ENCODE measurements at regions not wholly inside any gene's neighbourhood (a gene's known extent, or its start where the extent isn't known, plus 50 kb on each side); places are given as distances from the start of the nearest gene placed in this dataset.
A peak's percentile ranks its signal among the peaks of the same experiment; 100 is the strongest.

DNA sequence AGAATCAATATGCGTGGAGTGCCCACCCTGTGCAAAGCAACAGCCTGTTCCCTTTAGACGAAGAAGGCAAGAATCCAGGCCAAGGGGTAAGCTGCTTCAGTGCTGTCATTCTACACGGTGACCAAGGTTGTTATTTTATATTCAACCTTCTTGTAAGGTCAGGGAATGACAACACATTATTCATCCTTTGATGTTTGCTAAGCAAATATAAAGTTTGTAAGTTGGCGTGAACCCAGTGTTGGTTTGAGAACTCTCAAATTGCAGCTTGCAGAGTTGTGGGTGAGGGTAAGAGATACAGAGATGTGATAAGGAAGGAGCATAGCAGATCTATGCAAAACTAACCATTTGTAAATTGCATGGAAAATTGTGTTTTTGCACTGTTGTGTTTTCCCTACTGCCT is 436.7 kb downstream of the FGF9 start:
- Histone ChIP-seq H3K36me3 (ENCODE audit: control insufficient read depth in 2 of 2, insufficient read depth in 1 of 2, low read length in 2 of 2) (no peaks in the 10 kb centered on the region), H3K27ac (ENCODE audit: extremely low read depth, low read depth, low read length) (peak overlapping the region; percentile 35; the same call in 1 of the 2 replicates), H3K9me3 (ENCODE audit: control insufficient read depth, insufficient read depth, low read depth, low read length) (no peaks in the 10 kb centered on the region), H3K4me1 (ENCODE audit: control insufficient read depth, insufficient read depth, low read length) (peaks cover 10% of the 10 kb centered on the region), H3K4me3 (ENCODE audit: low read depth, low read length) (no peak overlapping the region)
- POLR2A ChIA-PET, result interaction anchor here (0.7 kb wide), 1 partner anchor 62 kb away, joined by 3 read pairs; no protein-coding TSS in a partner anchor
- TF ChIP-seq, protein P1, sequence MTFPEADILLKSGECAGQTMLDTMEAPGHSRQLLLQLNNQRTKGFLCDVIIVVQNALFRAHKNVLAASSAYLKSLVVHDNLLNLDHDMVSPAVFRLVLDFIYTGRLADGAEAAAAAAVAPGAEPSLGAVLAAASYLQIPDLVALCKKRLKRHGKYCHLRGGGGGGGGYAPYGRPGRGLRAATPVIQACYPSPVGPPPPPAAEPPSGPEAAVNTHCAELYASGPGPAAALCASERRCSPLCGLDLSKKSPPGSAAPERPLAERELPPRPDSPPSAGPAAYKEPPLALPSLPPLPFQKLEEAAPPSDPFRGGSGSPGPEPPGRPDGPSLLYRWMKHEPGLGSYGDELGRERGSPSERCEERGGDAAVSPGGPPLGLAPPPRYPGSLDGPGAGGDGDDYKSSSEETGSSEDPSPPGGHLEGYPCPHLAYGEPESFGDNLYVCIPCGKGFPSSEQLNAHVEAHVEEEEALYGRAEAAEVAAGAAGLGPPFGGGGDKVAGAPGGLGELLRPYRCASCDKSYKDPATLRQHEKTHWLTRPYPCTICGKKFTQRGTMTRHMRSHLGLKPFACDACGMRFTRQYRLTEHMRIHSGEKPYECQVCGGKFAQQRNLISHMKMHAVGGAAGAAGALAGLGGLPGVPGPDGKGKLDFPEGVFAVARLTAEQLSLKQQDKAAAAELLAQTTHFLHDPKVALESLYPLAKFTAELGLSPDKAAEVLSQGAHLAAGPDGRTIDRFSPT (tag by site-specific recombination; IDR thresholded peaks at IDR 0.05), result no peak
- TF ChIP-seq GLI2 (tag by site-specific recombination; IDR thresholded peaks at IDR 0.05; ENCODE audit: borderline replicate concordance, low read depth), result peak; percentile 8; the same call in 1 of the 2 replicates
- TF ChIP-seq GLIS2 (tag by site-specific recombination; IDR thresholded peaks at IDR 0.05), result no peak
- no peak for TF ChIP-seq ZNF510 (tag by site-specific recombination; IDR thresholded peaks at IDR 0.05; ENCODE audit: insufficient replicate concordance)
- peak; percentile 79 for TF ChIP-seq ZNF843 (tag by site-specific recombination; IDR thresholded peaks at IDR 0.05)
- TF ChIP-seq SCRT2 (tag by site-specific recombination; IDR thresholded peaks at IDR 0.05), result no peak
- no peak for TF ChIP-seq ZNF10 (tag by site-specific recombination; IDR thresholded peaks at IDR 0.05)
- peak; percentile 35; the same call in 1 of the 2 replicates for TF ChIP-seq ZBTB48 (tag by site-specific recombination; IDR thresholded peaks at IDR 0.05)
- TF ChIP-seq TCF7L2 (IDR thresholded peaks at IDR 0.05; ENCODE audit: borderline replicate concordance, low read depth, low read length), result peak; percentile 50; the same call in 1 of the 2 replicates
- TF ChIP-seq REPIN1 (tag by site-specific recombination; IDR thresholded peaks at IDR 0.05; ENCODE audit: low read depth), result no peak
- peak; percentile 70 for TF ChIP-seq SP7 (tag by site-specific recombination; IDR thresholded peaks at IDR 0.05)
- TF ChIP-seq HOXC10 (CRISPR knock-in tag; IDR thresholded peaks at IDR 0.05), result no peak
- TF ChIP-seq ZNF350 (tag by site-specific recombination; IDR thresholded peaks at IDR 0.05), result no peak
- no peak for TF ChIP-seq ZNF175 (tag by site-specific recombination; IDR thresholded peaks at IDR 0.05)
- peak; percentile 65 for TF ChIP-seq FEZF1 (tag by site-specific recombination; IDR thresholded peaks at IDR 0.05)
- CTCF ChIA-PET, result no interaction called here

DNA sequence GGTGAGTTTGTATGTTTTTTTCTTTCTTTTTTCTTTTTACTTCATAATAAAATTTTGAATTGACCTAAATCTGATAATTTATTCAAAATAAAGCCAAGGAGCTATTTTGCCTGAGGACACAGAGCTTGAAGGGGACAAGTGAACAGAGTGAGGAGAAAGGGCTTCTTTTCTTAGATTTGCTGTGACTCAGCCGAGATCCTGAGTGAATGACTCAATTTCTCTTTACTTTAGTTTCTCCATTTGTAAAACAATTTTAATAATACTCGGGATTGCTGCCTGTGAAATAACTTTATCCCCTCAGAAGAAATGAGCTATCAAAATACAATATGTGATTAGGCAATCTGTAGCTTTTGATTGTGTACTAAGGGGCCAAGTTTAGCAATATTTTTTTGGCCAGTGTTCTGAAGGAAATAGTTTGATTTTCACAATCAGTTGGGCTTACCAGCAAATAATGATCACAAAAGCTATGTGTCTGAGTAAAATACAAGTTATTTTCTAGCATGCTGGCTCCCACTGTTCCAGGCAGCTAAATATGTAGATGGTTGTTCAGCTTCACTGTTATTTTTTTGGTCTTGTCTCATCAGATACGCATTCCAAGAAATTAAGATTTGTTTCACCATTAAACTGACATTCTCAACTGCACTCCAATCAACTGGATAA is 437.5 kb downstream of the FGF9 start:
- ChIA-PET CTCF (no interaction called here), POLR2A (interaction anchor here (0.7 kb wide), 1 partner anchor 61 kb away, joined by 3 read pairs; no protein-coding TSS in a partner anchor)
- Histone ChIP-seq H3K9me3 (ENCODE audit: control insufficient read depth, insufficient read depth, low read depth, low read length) (no peaks in the 10 kb centered on the region), H3K4me3 (ENCODE audit: low read depth, low read length) (no peak overlapping the region), H3K36me3 (ENCODE audit: control insufficient read depth in 2 of 2, insufficient read depth in 1 of 2, low read length in 2 of 2) (no peaks in the 10 kb centered on the region), H3K4me1 (ENCODE audit: control insufficient read depth, insufficient read depth, low read length) (peaks cover 10% of the 10 kb centered on the region), H3K27ac (ENCODE audit: extremely low read depth, low read depth, low read length) (no peak overlapping the region)
- TF ChIP-seq, protein P2, sequence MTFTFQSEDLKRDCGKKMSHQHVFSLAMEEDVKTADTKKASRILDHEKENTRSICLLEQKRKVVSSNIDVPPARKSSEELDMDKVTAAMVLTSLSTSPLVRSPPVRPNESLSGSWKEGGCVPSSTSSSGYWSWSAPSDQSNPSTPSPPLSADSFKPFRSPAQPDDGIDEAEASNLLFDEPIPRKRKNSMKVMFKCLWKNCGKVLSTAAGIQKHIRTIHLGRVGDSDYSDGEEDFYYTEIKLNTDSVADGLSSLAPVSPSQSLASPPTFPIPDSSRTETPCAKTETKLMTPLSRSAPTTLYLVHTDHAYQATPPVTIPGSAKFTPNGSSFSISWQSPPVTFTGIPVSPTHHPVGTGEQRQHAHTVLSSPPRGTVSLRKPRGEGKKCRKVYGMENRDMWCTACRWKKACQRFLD (tag by site-specific recombination; IDR thresholded peaks at IDR 0.05), result no peak
- TF ChIP-seq, protein P3, sequence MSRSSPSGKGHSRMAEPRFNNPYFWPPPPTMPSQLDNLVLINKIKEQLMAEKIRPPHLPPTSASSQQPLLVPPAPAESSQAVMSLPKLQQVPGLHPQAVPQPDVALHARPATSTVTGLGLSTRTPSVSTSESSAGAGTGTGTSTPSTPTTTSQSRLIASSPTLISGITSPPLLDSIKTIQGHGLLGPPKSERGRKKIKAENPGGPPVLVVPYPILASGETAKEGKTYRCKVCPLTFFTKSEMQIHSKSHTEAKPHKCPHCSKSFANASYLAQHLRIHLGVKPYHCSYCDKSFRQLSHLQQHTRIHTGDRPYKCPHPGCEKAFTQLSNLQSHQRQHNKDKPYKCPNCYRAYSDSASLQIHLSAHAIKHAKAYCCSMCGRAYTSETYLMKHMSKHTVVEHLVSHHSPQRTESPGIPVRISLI (tag by site-specific recombination; IDR thresholded peaks at IDR 0.05), result no peak
- TF ChIP-seq RBAK (tag by site-specific recombination; IDR thresholded peaks at IDR 0.05) (no peak), MEIS1 (CRISPR knock-in tag; IDR thresholded peaks at IDR 0.05; ENCODE audit: borderline replicate concordance) (no peak), ZBTB20 (tag by site-specific recombination; IDR thresholded peaks at IDR 0.05) (no peak), TCF7L2 (IDR thresholded peaks at IDR 0.05; ENCODE audit: borderline replicate concordance, low read depth, low read length) (no peak), TRIM28 (IDR thresholded peaks at IDR 0.05; ENCODE audit: borderline replicate concordance, low read length) (no peak), ZNF239 (tag by site-specific recombination; IDR thresholded peaks at IDR 0.05) (no peak), ZNF610 (tag by site-specific recombination; IDR thresholded peaks at IDR 0.05; ENCODE audit: borderline replicate concordance) (no peak), ZNF266 (tag by site-specific recombination; IDR thresholded peaks at IDR 0.05; ENCODE audit: low read depth) (no peak)
- TF ChIP-seq, protein P4, sequence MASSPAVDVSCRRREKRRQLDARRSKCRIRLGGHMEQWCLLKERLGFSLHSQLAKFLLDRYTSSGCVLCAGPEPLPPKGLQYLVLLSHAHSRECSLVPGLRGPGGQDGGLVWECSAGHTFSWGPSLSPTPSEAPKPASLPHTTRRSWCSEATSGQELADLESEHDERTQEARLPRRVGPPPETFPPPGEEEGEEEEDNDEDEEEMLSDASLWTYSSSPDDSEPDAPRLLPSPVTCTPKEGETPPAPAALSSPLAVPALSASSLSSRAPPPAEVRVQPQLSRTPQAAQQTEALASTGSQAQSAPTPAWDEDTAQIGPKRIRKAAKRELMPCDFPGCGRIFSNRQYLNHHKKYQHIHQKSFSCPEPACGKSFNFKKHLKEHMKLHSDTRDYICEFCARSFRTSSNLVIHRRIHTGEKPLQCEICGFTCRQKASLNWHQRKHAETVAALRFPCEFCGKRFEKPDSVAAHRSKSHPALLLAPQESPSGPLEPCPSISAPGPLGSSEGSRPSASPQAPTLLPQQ (tag by site-specific recombination; IDR thresholded peaks at IDR 0.05), result no peak
- TF ChIP-seq, protein P5, sequence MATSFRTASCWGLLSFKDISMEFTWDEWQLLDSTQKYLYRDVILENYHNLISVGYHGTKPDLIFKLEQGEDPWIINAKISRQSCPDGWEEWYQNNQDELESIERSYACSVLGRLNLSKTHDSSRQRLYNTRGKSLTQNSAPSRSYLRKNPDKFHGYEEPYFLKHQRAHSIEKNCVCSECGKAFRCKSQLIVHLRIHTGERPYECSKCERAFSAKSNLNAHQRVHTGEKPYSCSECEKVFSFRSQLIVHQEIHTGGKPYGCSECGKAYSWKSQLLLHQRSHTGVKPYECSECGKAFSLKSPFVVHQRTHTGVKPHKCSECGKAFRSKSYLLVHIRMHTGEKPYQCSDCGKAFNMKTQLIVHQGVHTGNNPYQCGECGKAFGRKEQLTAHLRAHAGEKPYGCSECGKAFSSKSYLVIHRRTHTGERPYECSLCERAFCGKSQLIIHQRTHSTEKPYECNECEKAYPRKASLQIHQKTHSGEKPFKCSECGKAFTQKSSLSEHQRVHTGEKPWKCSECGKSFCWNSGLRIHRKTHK (tag by site-specific recombination; IDR thresholded peaks at IDR 0.05), result no peak
- TF ChIP-seq, protein P6, sequence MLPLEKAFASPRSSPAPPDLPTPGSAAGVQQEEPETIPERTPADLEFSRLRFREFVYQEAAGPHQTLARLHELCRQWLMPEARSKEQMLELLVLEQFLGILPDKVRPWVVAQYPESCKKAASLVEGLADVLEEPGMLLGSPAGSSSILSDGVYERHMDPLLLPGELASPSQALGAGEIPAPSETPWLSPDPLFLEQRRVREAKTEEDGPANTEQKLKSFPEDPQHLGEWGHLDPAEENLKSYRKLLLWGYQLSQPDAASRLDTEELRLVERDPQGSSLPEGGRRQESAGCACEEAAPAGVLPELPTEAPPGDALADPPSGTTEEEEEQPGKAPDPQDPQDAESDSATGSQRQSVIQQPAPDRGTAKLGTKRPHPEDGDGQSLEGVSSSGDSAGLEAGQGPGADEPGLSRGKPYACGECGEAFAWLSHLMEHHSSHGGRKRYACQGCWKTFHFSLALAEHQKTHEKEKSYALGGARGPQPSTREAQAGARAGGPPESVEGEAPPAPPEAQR (tag by site-specific recombination; IDR thresholded peaks at IDR 0.05), result no peak
